ENCODE measurements at regions not wholly inside any gene's neighbourhood (a gene's known extent, or its start where the extent isn't known, plus 50 kb on each side); places are given as distances from the start of the nearest gene placed in this dataset.

DNA sequence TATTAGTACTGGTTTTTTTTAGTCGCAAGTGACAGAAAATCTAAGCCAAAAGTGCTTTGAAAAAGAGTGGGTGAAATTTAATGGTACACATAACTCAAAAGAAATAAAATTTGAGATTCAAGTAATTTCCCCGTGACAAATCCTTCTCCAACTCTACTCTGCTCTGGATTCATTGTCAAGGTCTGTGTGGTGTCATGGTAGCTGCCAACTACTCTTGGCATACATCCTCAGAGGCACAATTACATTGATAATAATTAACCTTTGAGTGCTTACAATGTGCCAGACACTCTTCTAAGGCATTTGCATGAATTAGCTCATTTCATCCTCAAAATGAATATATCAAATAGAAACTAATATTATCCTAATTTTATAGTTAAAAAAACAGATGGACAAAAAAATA is 1153.9 kb upstream of the NCAM2 start:
- TF ChIP-seq, protein P1, sequence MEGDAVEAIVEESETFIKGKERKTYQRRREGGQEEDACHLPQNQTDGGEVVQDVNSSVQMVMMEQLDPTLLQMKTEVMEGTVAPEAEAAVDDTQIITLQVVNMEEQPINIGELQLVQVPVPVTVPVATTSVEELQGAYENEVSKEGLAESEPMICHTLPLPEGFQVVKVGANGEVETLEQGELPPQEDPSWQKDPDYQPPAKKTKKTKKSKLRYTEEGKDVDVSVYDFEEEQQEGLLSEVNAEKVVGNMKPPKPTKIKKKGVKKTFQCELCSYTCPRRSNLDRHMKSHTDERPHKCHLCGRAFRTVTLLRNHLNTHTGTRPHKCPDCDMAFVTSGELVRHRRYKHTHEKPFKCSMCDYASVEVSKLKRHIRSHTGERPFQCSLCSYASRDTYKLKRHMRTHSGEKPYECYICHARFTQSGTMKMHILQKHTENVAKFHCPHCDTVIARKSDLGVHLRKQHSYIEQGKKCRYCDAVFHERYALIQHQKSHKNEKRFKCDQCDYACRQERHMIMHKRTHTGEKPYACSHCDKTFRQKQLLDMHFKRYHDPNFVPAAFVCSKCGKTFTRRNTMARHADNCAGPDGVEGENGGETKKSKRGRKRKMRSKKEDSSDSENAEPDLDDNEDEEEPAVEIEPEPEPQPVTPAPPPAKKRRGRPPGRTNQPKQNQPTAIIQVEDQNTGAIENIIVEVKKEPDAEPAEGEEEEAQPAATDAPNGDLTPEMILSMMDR (conservative IDR thresholded peaks at IDR 0.05): no peak
- TF ChIP-seq ZFX (IDR thresholded peaks at IDR 0.05): no peak
